DOHH2 (cell line): ENCODE measurements at regions not wholly inside any gene's neighbourhood (a gene's known extent, or its start where the extent isn't known, plus 50 kb on each side); places are given as distances from the start of the nearest gene placed in this dataset.
"Not testable (repeated sequence)": the region's sequence is repeated elsewhere in the genome, so short reads cannot be mapped to it uniquely, and the experiment has no call there.

Experiments used
- H3F3A ChIP-seq: fragments of 200-600 bp; sonication (generic), shearing (Covaris generic); 2 replicates; pipeline ENCODE4 v1.6.0; 2016; ENCODE audit warnings: antibody characterized with exemption, mild to moderate bottlenecking; ENCODE audit not compliant: control insufficient read depth, insufficient read depth
- H3K27ac ChIP-seq: fragments of 200-600 bp; sonication (generic); 2 replicates; pipeline ENCODE4 v1.5.1; 2014; ENCODE audit warnings: low read depth, mild to moderate bottlenecking, low read length, moderate library complexity
- H3K27me3 ChIP-seq: fragments of 200-600 bp; sonication (generic); 2 replicates; pipeline ENCODE4 v1.6.1; 2014; ENCODE audit warnings: mild to moderate bottlenecking, low read length, mixed read lengths; ENCODE audit not compliant: control insufficient read depth
- H3K36me3 ChIP-seq: fragments of 200-600 bp; sonication (generic); 2 replicates; pipeline ENCODE4 v1.6.1; 2014; ENCODE audit warnings: mild to moderate bottlenecking, low read length, moderate library complexity, mixed read lengths; ENCODE audit not compliant: control insufficient read depth
- H3K4me1 ChIP-seq: fragments of 200-600 bp; sonication (generic); 2 replicates; pipeline ENCODE4 v1.6.1; 2014; ENCODE audit warnings: mild to moderate bottlenecking, low read length, mixed read lengths; ENCODE audit not compliant: control insufficient read depth
- H3K4me2 ChIP-seq: fragments of 200-600 bp; sonication (generic); 2 replicates; pipeline ENCODE4 v1.6.0; 2014; ENCODE audit warnings: mild to moderate bottlenecking, low read length, moderate library complexity
- H3K4me3 ChIP-seq: fragments of 200-600 bp; sonication (generic); 2 replicates; pipeline ENCODE4 v1.5.1; 2014; ENCODE audit warnings: mild to moderate bottlenecking, low read length, mixed read lengths
- H3K79me2 ChIP-seq: fragments of 200-600 bp; sonication (generic); 2 replicates; pipeline ENCODE4 v1.6.1; 2014; ENCODE audit warnings: mild to moderate bottlenecking, low read length, mixed read lengths; ENCODE audit not compliant: control insufficient read depth
- H3K9me2 ChIP-seq: fragments of 200-600 bp; sonication (generic); replicated peaks from 2 replicates; pipeline ENCODE4 v1.6.1; 2014; ENCODE audit warnings: mild to moderate bottlenecking, low read length, mixed read lengths; ENCODE audit not compliant: control insufficient read depth
- H3K9me3 ChIP-seq: fragments of 200-600 bp; sonication (generic); 2 replicates; pipeline ENCODE4 v1.6.1; 2014; ENCODE audit warnings: antibody characterized with exemption, low read length, mixed read lengths; ENCODE audit not compliant: control insufficient read depth, insufficient read depth
- H4K20me1 ChIP-seq: fragments of 200-600 bp; sonication (generic); 2 replicates; pipeline ENCODE4 v1.6.0; 2014; ENCODE audit warnings: low read depth, mild to moderate bottlenecking, antibody characterized with exemption, low read length, moderate library complexity; ENCODE audit not compliant: control insufficient read depth, insufficient read depth
- CTCF ChIP-seq: fragments of 200-600 bp; sonication (generic); IDR thresholded peaks from one replicate; pipeline ENCODE4 v1.5.1; 2014; ENCODE audit warnings: antibody characterized with exemption, mild to moderate bottlenecking, low read depth, low read length; ENCODE audit not compliant: poor library complexity, severe bottlenecking
- EZH2phosphoT487 ChIP-seq: fragments of 200-600 bp; sonication (generic); IDR thresholded peaks from 2 replicates; pipeline ENCODE4 v1.6.1; 2017; ENCODE audit warnings: borderline replicate concordance, mild to moderate bottlenecking, antibody characterized with exemption, low read length, moderate library complexity, mixed read lengths

DNA sequence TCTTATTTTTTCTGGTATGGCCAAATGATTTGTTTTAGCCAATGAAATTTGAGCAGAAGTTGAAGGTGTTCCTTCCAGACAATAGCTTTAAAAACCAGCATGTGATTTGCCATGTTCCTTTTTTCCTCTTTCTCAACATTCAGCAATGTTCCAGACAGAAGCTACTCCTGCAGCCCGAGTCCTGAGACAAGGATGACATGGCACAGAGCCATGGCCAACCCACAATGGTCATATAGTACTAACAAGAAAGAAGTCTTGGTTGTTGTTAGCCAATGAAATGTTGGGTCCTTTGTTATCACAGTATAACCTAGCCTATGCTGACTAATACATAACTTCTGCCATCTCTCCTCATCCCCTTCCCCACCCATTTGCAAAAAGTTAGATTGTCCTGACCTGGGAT, 211.1 kb upstream of the STT3B start:
- Histone ChIP-seq H3K27me3 (no peaks in the 10 kb centered on the region), H3K4me1 (no peaks in the 10 kb centered on the region), H3K9me2 (no peaks in the 10 kb centered on the region), H3K4me3 (no peak overlapping the region), H3K79me2 (no peaks in the 10 kb centered on the region), H3F3A (no peaks in the 10 kb centered on the region), H3K36me3 (no peaks in the 10 kb centered on the region), H4K20me1 (no peaks in the 10 kb centered on the region), H3K9me3 (peaks cover 4% of the 10 kb centered on the region; the same call in 1 of the 2 replicates), H3K4me2 (no peak overlapping the region), H3K27ac (no peak overlapping the region)
- TF ChIP-seq EZH2phosphoT487 = no peak
- no peak for TF ChIP-seq CTCF

GRCh38 chr3:31322460-31322859, 210.3 kb upstream of the STT3B start:
- Histone ChIP-seq H3K36me3 (no peaks in the 10 kb centered on the region), H3K79me2 (no peaks in the 10 kb centered on the region), H4K20me1 (no peaks in the 10 kb centered on the region), H3K4me3 (no peak overlapping the region), H3K27me3 (no peaks in the 10 kb centered on the region), H3K9me3 (no peaks in the 10 kb centered on the region), H3F3A (no peaks in the 10 kb centered on the region), H3K9me2 (no peaks in the 10 kb centered on the region), H3K27ac (no peak overlapping the region), H3K4me1 (no peaks in the 10 kb centered on the region), H3K4me2 (no peak overlapping the region)
- TF ChIP-seq CTCF (no peak), EZH2phosphoT487 (no peak)

GRCh38 chr3:31327826-31328357, 204.8 kb upstream of the STT3B start:
- not testable (repeated sequence) for H3K27ac ChIP-seq

GRCh38 chr3:31331278-31331677, 201.4 kb upstream of the STT3B start:
- Histone ChIP-seq H4K20me1 (no peaks in the 10 kb centered on the region), H3K36me3 (no peaks in the 10 kb centered on the region), H3K4me1 (no peaks in the 10 kb centered on the region), H3K9me3 (no peaks in the 10 kb centered on the region), H3K4me3 (no peak overlapping the region), H3K27me3 (no peaks in the 10 kb centered on the region), H3K27ac (no peak overlapping the region), H3K4me2 (no peak overlapping the region), H3F3A (no peaks in the 10 kb centered on the region), H3K79me2 (no peaks in the 10 kb centered on the region), H3K9me2 (no peaks in the 10 kb centered on the region)
- no peak for TF ChIP-seq CTCF
- TF ChIP-seq EZH2phosphoT487 = no peak

More at GRCh38 chr3:31327826-31328357, 204.8 kb upstream of the STT3B start:
- H3K79me2 ChIP-seq, H3K4me3 ChIP-seq, H3K36me3 ChIP-seq, H3F3A ChIP-seq, H4K20me1 ChIP-seq, H3K4me1 ChIP-seq, H3K9me3 ChIP-seq, H3K27me3 ChIP-seq, H3K4me2 ChIP-seq, H3K9me2 ChIP-seq: not testable (repeated sequence)
